ENCODE measurements at regions not wholly inside any gene's neighbourhood (a gene's known extent, or its start where the extent isn't known, plus 50 kb on each side); places are given as distances from the start of the nearest gene placed in this dataset.
"Not testable (repeated sequence)": the region's sequence is repeated elsewhere in the genome, so short reads cannot be mapped to it uniquely, and the experiment has no call there.

- Histone ChIP-seq H3K9me2 (replicated peaks; ENCODE audit: low read depth, low read length) (no peaks in the 10 kb centered on the region; the same call in 1 of the 2 replicates), H3K4me1 (ENCODE audit: insufficient read depth, low read length, poor library complexity, severe bottlenecking) (no peaks in the 10 kb centered on the region), H2AFZ (ENCODE audit: low read length) (no peak overlapping the region), H3K4me3 (ENCODE audit: low read length, poor library complexity, severe bottlenecking) (no peak overlapping the region), H3K4me2 (ENCODE audit: low read depth, low read length, poor library complexity, severe bottlenecking) (no peak overlapping the region), H3K9me3 (ENCODE audit: insufficient read depth, low read depth, low read length) (no peaks in the 10 kb centered on the region), H3K79me2 (ENCODE audit: insufficient read depth, low read length) (no peaks in the 10 kb centered on the region), H4K20me1 (ENCODE audit: insufficient read depth, low read length, poor library complexity, severe bottlenecking) (no peaks in the 10 kb centered on the region), H3K36me3 (ENCODE audit: insufficient read depth, low read length) (no peaks in the 10 kb centered on the region), H3K9ac (ENCODE audit: low read depth, low read length, poor library complexity, severe bottlenecking) (no peak overlapping the region), H3F3A (ENCODE audit: low read depth) (no peaks in the 10 kb centered on the region), H3K27me3 (ENCODE audit: insufficient read depth, low read length, poor library complexity, severe bottlenecking) (no peaks in the 10 kb centered on the region)
- no peak for TF ChIP-seq EZH2phosphoT487 (IDR thresholded peaks at IDR 0.05; ENCODE audit: borderline replicate concordance)
- TF ChIP-seq CTCF (conservative IDR thresholded peaks at IDR 0.05; ENCODE audit: low read length): no peak
Measured at GRCh38 chr4:94152466-94152865, 55.2 kb upstream of the SMARCAD1 start.

DNA sequence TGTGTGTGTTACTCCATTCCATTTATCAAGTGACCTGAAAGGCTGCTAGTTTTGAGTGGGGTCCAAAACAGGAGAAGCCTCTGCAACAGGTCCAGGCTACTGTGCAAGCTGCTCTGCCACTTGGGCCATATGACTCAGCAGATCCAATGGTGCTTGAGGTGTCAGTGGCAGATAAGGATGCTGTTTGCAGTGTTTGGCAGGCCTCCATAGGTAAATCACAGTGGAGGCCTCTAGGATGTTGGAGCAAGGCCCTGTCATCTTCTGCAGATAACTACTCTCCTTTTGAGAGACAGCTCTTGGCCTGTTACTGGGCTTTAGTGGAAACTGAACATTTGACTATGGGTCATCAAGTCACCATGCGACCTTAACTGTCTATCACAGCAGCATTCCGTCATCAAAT lies 52.3 kb upstream of the SMARCAD1 start:
- H3K4me2 ChIP-seq (ENCODE audit: low read depth, low read length, poor library complexity, severe bottlenecking); H3K27me3 ChIP-seq (ENCODE audit: insufficient read depth, low read length, poor library complexity, severe bottlenecking); H3K79me2 ChIP-seq (ENCODE audit: insufficient read depth, low read length); H3K36me3 ChIP-seq (ENCODE audit: insufficient read depth, low read length); H3K9me3 ChIP-seq (ENCODE audit: insufficient read depth, low read depth, low read length); H3K9me2 ChIP-seq (replicated peaks; ENCODE audit: low read depth, low read length); H3K4me1 ChIP-seq (ENCODE audit: insufficient read depth, low read length, poor library complexity, severe bottlenecking); H3K9ac ChIP-seq (ENCODE audit: low read depth, low read length, poor library complexity, severe bottlenecking); H3K4me3 ChIP-seq (ENCODE audit: low read length, poor library complexity, severe bottlenecking); H3F3A ChIP-seq (ENCODE audit: low read depth); H2AFZ ChIP-seq (ENCODE audit: low read length); H4K20me1 ChIP-seq (ENCODE audit: insufficient read depth, low read length, poor library complexity, severe bottlenecking): not testable (repeated sequence)

DNA sequence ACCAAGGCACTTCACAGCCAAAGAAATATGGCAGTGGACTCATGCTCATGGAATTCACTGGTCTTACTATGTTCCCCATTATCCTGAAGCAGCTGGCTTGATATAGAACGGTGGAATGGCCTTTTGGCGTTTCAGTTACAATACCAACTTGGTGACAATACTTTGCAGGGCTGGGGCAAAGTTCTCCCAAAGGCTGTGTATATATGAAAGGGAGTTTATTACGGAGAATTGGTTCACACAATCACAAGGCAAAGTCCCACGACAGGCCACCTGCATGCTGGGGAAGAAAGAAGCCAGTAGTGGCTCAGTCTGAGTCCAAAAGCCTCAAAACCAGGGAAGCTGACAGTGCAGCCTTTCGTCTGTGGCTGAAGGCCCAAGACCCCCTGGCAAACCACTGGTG lies 50.8 kb upstream of the SMARCAD1 start:
- Histone ChIP-seq H3K27me3 (ENCODE audit: insufficient read depth, low read length, poor library complexity, severe bottlenecking) (no peaks in the 10 kb centered on the region), H4K20me1 (ENCODE audit: insufficient read depth, low read length, poor library complexity, severe bottlenecking) (no peaks in the 10 kb centered on the region), H3K4me1 (ENCODE audit: insufficient read depth, low read length, poor library complexity, severe bottlenecking) (no peaks in the 10 kb centered on the region), H2AFZ (ENCODE audit: low read length) (no peak overlapping the region), H3K4me2 (ENCODE audit: low read depth, low read length, poor library complexity, severe bottlenecking) (no peak overlapping the region), H3F3A (ENCODE audit: low read depth) (no peaks in the 10 kb centered on the region), H3K9me2 (replicated peaks; ENCODE audit: low read depth, low read length) (no peaks in the 10 kb centered on the region; the same call in 1 of the 2 replicates), H3K79me2 (ENCODE audit: insufficient read depth, low read length) (no peaks in the 10 kb centered on the region), H3K9ac (ENCODE audit: low read depth, low read length, poor library complexity, severe bottlenecking) (no peak overlapping the region), H3K4me3 (ENCODE audit: low read length, poor library complexity, severe bottlenecking) (no peak overlapping the region), H3K36me3 (ENCODE audit: insufficient read depth, low read length) (no peaks in the 10 kb centered on the region), H3K9me3 (ENCODE audit: insufficient read depth, low read depth, low read length) (no peaks in the 10 kb centered on the region)
- TF ChIP-seq EZH2phosphoT487 (IDR thresholded peaks at IDR 0.05; ENCODE audit: borderline replicate concordance): no peak
- no peak for TF ChIP-seq CTCF (conservative IDR thresholded peaks at IDR 0.05; ENCODE audit: low read length)

Measured in Loucy (cell line).